ENCODE measurements at regions not wholly inside any gene's neighbourhood (a gene's known extent, or its start where the extent isn't known, plus 50 kb on each side); places are given as distances from the start of the nearest gene placed in this dataset.

DNA sequence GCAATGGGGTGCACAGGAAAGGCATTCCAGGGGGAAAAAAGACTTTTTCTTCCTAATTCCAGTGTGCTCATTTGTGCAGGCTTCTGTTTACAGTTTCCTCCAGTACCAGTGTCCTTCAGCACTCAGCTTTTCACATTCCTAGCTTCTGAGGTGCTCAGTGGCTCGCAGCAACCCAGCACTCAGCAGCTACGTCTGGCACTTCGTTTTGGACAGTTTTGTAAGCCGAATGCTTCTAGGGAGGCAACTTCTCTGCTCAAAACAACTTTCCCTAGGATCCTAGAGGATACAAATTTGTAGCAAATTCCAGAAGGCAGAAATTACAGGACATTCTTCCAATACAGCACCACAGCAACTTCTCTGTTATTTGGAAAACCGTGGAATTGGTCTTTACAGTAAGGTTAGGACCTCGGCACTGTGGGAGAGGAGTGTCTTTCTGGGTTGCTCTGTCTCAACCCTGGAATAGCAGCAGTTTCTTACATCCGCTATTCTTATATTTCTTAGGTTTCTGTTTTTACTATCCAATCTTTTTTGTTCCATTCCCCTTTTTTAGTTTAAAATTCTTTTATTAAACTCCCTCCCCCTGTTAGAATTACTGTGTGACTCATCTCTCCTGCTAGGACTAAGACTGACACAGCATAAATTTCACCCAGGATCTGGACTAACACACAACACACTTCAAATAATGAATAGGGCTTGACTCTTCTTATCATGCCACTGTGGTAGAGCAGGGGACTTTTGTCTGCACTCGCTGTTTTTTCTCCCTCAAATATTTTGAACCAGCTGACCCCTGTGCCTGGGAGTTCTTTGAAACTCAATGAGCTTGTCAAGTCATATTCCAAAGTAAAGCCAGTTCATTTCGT is 1314.7 kb downstream of the FSTL5 start:
- FAIRE-seq: no peak
- TF ChIP-seq MAFK (IDR thresholded peaks at IDR 0.05; ENCODE audit: partially characterized antibody): peak; percentile 77
- no peak for TF ChIP-seq ZFP36 (IDR thresholded peaks at IDR 0.05; ENCODE audit: borderline replicate concordance, partially characterized antibody)
- TF ChIP-seq, protein P1, sequence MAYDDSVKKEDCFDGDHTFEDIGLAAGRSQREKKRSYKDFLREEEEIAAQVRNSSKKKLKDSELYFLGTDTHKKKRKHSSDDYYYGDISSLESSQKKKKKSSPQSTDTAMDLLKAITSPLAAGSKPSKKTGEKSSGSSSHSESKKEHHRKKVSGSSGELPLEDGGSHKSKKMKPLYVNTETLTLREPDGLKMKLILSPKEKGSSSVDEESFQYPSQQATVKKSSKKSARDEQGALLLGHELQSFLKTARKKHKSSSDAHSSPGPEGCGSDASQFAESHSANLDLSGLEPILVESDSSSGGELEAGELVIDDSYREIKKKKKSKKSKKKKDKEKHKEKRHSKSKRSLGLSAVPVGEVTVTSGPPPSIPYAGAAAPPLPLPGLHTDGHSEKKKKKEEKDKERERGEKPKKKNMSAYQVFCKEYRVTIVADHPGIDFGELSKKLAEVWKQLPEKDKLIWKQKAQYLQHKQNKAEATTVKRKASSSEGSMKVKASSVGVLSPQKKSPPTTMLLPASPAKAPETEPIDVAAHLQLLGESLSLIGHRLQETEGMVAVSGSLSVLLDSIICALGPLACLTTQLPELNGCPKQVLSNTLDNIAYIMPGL (CRISPR knock-in tag; IDR thresholded peaks at IDR 0.05; ENCODE audit: borderline replicate concordance): no peak
- TF ChIP-seq, protein P2, sequence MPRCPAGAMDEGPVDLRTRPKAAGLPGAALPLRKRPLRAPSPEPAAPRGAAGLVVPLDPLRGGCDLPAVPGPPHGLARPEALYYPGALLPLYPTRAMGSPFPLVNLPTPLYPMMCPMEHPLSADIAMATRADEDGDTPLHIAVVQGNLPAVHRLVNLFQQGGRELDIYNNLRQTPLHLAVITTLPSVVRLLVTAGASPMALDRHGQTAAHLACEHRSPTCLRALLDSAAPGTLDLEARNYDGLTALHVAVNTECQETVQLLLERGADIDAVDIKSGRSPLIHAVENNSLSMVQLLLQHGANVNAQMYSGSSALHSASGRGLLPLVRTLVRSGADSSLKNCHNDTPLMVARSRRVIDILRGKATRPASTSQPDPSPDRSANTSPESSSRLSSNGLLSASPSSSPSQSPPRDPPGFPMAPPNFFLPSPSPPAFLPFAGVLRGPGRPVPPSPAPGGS (IDR thresholded peaks at IDR 0.05): no peak
- no peak for TF ChIP-seq KDM5A (IDR thresholded peaks at IDR 0.05)
- no peak for TF ChIP-seq MYC (IDR thresholded peaks at IDR 0.05; ENCODE audit: borderline replicate concordance, low read length)
- TF ChIP-seq, protein P3, sequence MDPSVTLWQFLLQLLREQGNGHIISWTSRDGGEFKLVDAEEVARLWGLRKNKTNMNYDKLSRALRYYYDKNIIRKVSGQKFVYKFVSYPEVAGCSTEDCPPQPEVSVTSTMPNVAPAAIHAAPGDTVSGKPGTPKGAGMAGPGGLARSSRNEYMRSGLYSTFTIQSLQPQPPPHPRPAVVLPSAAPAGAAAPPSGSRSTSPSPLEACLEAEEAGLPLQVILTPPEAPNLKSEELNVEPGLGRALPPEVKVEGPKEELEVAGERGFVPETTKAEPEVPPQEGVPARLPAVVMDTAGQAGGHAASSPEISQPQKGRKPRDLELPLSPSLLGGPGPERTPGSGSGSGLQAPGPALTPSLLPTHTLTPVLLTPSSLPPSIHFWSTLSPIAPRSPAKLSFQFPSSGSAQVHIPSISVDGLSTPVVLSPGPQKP (IDR thresholded peaks at IDR 0.05; ENCODE audit: low read depth, low read length): no peak
- TF ChIP-seq, protein P4, sequence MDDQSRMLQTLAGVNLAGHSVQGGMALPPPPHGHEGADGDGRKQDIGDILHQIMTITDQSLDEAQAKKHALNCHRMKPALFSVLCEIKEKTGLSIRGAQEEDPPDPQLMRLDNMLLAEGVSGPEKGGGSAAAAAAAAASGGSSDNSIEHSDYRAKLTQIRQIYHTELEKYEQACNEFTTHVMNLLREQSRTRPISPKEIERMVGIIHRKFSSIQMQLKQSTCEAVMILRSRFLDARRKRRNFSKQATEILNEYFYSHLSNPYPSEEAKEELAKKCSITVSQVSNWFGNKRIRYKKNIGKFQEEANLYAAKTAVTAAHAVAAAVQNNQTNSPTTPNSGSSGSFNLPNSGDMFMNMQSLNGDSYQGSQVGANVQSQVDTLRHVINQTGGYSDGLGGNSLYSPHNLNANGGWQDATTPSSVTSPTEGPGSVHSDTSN (IDR thresholded peaks at IDR 0.05): no peak
- TF ChIP-seq FOSL2 (IDR thresholded peaks at IDR 0.05): 0 out of 2 replicates have a peak, but pooled peaks have one; percentile 16
- 0 out of 2 replicates have a peak, but pooled peaks have one; percentile 37 for TF ChIP-seq FOSL2 (CRISPR knock-in tag; IDR thresholded peaks at IDR 0.05)
- Histone ChIP-seq H3K4me1 (peaks cover 9% of the 10 kb centered on the region; the same call in 1 of the 3 replicates), H3K27ac (peak overlapping the region; percentile 72 to 84), H3K4me3 (peak overlapping the region; percentile 31), H3K9me3 (no peaks in the 10 kb centered on the region), H3K4me2 (peak overlapping the region; percentile 79)
- peak in 1 of 2 experiments; percentile 51 for DNase-seq (ENCODE audit: low read depth in 1 of 2, low spot score in 1 of 2)
- CTCF ChIA-PET: interaction anchor here (0.7 kb wide), 1 partner anchor 238 kb away, joined by 3 read pairs; no protein-coding TSS in a partner anchor
- 4% methylated on average over 9 of the region's 9 CpGs for WGBS (ENCODE audit: missing lambda C conversion rate)
- ATAC-seq: peak; percentile 91 to 94
- POLR2A ChIA-PET: no interaction called here

DNA sequence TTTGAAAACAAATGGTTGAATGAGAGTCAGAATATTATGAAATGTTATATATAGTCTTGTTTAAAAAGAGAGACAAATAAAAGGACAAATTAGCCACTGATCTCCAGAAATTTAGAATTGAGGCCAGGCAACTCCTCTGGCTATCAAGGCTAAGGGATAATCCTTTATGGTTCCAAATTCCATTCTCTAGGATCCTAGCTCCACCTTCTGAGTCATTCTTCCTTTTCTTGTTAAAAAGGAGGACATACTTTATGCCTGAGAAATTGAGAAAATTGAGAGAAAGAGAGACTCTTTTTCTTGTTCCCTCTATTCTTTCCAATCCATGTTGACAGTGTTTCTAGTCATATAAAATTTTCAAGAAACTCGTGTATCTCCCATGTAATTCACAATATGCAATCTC is 1299.5 kb downstream of the FSTL5 start:
- FAIRE-seq: no peak
- ATAC-seq: no peak
- Histone ChIP-seq H3K4me3 (no peak overlapping the region), H3K9me3 (no peaks in the 10 kb centered on the region), H3K4me1 (no peaks in the 10 kb centered on the region), H3K27ac (no peak overlapping the region), H3K4me2 (no peak overlapping the region)
- WGBS (ENCODE audit: missing lambda C conversion rate): 3% methylated on average over 1 of the region's 1 CpG
- ChIA-PET CTCF (no interaction called here), POLR2A (no interaction called here)
- DNase-seq (ENCODE audit: low read depth in 1 of 2, low spot score in 1 of 2): no peak
- no peak for TF ChIP-seq NR3C1 (IDR thresholded peaks at IDR 0.05)
- TF ChIP-seq HOXB5 (CRISPR knock-in tag; IDR thresholded peaks at IDR 0.05): no peak
- TF ChIP-seq, protein P5, sequence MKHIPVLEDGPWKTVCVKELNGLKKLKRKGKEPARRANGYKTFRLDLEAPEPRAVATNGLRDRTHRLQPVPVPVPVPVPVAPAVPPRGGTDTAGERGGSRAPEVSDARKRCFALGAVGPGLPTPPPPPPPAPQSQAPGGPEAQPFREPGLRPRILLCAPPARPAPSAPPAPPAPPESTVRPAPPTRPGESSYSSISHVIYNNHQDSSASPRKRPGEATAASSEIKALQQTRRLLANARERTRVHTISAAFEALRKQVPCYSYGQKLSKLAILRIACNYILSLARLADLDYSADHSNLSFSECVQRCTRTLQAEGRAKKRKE (CRISPR knock-in tag; IDR thresholded peaks at IDR 0.05; ENCODE audit: low read depth): no peak
- TF ChIP-seq, protein P6, sequence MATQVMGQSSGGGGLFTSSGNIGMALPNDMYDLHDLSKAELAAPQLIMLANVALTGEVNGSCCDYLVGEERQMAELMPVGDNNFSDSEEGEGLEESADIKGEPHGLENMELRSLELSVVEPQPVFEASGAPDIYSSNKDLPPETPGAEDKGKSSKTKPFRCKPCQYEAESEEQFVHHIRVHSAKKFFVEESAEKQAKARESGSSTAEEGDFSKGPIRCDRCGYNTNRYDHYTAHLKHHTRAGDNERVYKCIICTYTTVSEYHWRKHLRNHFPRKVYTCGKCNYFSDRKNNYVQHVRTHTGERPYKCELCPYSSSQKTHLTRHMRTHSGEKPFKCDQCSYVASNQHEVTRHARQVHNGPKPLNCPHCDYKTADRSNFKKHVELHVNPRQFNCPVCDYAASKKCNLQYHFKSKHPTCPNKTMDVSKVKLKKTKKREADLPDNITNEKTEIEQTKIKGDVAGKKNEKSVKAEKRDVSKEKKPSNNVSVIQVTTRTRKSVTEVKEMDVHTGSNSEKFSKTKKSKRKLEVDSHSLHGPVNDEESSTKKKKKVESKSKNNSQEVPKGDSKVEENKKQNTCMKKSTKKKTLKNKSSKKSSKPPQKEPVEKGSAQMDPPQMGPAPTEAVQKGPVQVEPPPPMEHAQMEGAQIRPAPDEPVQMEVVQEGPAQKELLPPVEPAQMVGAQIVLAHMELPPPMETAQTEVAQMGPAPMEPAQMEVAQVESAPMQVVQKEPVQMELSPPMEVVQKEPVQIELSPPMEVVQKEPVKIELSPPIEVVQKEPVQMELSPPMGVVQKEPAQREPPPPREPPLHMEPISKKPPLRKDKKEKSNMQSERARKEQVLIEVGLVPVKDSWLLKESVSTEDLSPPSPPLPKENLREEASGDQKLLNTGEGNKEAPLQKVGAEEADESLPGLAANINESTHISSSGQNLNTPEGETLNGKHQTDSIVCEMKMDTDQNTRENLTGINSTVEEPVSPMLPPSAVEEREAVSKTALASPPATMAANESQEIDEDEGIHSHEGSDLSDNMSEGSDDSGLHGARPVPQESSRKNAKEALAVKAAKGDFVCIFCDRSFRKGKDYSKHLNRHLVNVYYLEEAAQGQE (IDR thresholded peaks at IDR 0.05): no peak
- TF ChIP-seq TFCP2L1 (CRISPR knock-in tag; IDR thresholded peaks at IDR 0.05): no peak
